NCI-H2029 (cell line): ENCODE measurements at regions not wholly inside any gene's neighbourhood (a gene's known extent, or its start where the extent isn't known, plus 50 kb on each side); places are given as distances from the start of the nearest gene placed in this dataset.

Experiments used
- DNase-seq: peaks from one replicate; lab custom pipeline; 2025; lab: John Stamatoyannopoulos, UW

DNA sequence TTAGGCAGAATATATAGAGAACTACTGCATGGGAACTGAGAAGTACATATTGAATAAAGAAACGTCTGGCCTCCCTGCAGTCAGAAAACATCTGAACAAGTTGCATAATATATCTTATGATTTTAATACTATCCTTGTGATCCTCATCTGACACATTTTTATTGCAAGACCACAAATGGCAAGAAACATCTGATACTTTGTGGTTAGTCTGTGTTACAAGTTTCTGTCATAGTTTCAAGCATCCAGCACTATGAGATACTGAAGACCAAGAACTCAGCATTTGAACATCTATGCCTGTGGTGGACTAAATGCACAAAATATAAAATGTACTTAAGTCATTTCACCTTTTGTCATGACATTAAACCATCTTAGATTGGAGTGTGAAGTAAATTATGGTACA is 1175.8 kb upstream of the MIR17HG start:
- DNase-seq: no peak

DNA sequence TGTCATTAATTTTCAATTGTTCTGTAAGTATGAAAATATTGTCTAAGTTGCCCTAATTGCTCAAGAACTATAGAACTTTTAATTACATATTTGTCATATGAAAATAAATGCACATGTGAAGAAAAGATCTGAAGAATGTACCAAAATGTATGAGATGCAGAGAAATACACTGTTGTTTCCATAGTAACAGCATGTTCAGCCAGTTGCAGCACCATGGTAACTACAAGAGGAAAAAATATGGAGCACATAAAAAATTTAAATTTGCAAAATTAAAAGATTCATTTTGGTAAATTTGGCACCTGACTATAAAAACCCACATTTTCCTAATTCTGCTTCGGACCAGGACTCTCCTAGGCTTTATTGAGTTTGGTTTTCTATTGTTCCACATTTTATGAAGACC is 1170.0 kb upstream of the MIR17HG start:
- DNase-seq: no peak

DNA sequence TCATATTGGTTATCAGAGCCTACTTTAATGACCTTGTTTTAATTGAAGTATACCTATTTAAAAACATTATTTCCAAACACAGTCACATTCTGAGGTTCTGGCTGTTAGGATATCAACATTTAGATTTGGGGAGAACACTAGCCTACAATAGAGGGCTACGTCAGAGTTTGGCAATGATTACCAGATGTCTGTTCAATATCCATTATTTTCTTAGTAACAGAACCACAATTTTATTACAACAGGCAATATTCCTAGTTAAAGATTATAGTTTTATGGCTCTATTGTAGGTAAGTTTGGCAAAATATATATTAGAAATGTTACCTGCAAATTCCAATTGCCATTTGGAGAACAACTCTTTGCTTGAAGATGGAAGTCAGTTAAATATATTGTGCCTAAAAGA is 1163.1 kb upstream of the MIR17HG start:
- DNase-seq: no peak

DNA sequence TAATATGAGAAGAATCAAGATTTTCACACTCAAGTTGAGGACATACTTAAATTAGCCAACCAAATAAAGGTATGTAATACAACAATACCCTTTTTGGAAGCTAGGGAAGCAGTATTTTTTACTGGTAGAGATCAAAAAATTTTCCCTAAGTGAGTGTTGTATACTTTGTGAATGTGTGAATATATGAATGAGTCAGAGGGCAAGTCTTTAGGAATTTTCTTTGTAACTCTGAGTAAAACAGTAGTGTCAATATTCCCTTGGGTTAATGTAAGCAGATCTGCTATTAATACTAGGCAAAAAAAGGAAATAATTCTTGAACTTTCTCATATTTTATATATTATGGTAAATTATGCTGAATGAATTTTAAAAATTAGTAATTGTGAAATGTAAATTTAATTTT is 1161.8 kb upstream of the MIR17HG start:
- no peak for DNase-seq

DNA sequence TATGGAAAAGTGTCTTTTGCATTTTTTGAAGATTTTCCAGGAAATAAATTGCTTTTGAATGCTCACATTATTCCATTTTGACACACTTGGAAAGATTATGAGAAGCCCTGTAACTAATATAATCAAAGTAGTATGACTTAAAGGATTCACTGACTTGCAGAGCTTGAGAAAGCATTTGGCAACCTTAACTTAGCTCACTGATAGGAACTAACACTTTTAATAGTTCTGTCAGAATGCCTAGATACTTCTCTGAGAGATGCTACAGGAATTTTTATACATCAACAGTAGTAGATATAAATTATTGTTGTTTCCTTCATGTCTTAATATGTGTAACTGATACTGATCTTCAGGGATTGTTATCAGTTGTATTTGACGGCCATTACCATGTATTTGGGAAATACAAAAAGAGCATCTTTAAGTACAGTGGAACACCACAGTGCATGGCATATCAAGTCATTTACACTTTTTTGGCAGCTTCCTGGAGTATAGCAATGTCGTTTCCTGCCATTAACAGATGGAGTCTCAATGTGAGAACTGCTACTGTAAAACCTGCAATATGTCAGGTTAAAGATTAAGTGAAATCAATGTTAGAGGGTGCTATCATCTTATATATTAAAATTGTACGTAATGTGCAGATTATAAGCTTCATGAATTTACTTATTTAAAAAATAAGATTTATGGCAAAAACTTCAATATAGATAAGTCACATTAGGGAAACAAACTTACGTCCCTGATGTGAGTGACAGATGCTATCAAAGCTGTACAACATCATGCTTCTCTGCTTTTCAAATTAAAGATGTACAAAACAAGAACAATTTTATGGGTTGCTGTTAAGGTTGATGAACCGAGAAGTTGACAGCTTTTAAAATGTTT is 1159.8 kb upstream of the MIR17HG start:
- no peak for DNase-seq

DNA sequence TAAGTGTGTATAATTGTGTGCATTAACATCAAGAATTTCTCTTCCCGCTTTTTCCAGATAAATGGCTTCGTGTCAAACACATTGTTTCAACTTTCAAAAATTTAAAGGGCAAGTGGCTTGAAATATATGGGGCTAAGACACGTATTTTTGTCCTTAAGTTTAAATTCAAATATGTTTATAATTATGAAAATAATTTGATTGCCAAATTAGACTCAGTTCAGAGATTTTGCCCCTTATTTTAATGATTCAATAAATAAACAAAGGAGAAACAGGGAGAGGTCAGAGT is 1159.2 kb upstream of the MIR17HG start:
- no peak for DNase-seq

DNA sequence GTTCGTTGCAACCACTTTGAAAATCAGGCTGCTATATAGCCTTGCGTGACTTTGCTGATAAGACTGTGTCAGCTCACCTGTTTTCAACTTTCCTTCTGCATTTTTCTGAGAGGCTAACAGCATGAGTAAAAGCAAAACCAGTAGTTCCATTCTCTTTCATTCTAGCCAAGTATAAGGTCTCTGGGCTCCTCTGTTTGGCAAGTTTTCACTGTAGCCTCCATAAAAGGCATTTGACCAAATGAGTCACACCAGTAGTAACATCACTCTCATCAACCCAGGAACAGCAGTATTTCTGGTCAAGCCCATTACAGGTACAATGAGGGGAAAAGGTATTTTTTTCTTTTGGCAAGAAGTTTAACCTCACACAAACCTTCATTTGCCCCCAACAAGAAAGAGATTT is 1149.8 kb upstream of the MIR17HG start:
- no peak for DNase-seq

DNA sequence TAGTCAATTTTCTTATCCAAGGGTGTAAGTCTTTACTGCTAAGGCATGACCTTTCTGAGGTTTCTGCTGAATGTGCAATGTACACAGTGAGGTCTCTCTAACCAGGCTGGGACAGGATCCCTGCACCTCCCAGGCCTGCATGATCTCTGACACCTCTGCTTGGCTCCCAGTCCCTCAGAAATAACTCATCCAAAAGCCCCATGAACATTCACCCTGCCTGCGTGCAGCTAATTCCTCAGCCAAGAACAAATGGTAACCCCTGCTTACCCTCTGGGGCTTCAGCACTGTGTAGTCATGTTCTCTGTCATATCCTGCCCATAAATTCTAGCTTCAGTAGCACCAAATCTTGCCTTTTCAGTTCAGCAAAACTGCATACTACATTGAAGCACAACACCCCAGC is 1146.3 kb upstream of the MIR17HG start:
- DNase-seq: no peak

DNA sequence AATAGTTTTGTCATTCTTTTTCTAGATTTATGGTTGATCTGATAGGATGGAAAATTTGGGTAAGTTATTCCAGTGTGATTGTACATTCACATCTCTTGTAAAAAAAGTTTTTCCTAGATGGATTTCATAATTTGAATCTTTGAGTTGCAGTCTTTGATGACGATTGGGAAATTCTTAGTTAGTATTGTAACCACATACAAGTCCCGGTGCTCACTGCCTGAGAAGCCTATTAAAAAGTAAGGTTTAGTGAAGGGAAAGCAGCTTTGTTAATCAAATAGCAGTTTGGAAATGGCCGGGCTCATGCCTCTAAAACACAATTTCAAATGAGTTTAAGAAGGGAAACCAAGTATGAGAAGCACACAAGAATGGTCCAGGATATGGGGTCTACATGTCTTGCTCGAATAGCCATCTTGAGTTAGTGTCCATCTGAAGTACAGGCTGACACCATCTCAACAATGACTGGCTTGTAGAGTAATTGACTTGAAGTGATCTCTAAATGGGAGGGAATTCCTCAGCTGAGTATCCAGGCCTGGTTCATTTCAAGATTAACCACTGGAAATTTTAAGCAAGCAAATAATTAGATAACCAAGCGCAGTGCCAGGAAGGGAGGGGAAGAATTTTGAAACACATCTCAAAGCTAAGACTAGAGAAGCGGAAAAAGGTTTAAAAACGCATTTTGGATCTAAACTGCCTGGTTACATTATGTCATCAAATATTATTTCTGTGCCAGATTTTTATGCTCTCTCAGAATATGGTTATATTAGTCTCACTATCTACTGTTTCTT is 1145.6 kb upstream of the MIR17HG start:
- no peak for DNase-seq

DNA sequence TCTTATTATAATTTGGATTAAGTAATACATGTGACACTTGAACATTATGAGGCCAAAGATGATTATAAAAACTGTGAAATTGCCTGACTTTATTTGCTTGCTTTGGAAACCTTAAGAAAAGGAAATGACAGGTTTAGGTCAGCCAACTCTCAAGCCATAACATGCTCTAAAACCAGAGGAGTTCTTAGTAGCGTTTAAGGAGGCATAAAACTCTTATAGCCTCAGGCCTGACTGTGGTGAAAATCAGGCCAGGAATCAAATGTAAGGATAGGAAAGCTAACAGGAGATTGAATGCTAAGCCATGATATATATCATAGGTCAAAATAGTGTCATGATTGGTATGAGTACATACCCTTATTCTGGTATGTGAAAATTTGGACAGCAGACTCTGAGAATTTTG is 1142.4 kb upstream of the MIR17HG start:
- no peak for DNase-seq

DNA sequence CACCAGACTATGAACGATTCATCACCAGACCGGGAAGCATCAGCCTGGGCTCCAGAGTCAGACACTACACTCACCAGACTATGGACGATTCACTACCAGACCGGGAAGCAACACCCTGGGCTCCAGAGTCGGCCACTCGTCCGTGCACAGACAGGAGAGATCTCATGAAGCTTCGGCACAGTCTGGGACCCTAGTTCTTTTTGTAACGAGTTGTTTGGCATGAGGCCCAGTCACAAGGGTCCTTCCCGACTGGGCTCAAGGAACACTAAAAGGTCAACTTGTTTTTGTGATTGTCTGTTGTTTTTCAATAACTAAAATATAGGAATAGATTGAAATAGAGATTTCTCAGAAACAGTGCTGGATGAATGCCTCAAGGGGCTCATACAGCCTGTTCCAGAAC is 1141.6 kb upstream of the MIR17HG start:
- DNase-seq: no peak

DNA sequence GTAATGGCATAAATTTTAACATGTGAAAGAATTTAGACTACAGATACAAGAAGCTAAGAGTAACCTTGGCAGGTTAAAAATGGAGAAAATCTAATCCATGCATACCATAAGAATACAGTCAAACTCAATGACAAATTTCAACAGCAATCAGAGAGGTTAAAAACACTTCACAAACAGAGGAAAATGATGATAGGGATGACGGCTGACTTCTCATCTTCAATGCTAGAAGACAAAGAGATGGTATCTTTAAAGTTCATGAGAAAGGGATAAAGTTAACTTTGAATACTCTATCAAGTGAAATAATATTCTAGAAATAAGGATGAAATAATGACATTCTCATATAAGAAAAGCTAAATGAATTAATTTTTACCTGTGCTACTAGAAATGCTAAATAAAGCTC is 1130.2 kb upstream of the MIR17HG start:
- no peak for DNase-seq

DNA sequence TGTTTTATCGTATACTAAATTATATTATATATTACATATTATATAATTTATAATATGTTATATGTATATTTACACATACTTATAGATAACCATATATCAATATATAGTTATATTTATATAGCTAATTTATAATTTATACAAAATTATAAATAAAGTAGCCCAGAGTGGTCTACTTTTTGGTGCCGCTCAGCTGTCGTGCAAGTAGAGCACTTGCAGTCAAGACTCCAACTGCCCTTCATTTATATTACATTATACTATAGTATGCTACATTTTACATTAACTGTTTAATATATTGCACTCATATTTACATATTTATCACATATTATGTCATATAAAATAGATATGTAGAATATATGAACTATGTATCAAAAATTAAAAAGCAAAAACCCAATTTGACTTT is 1124.7 kb upstream of the MIR17HG start:
- DNase-seq: no peak

DNA sequence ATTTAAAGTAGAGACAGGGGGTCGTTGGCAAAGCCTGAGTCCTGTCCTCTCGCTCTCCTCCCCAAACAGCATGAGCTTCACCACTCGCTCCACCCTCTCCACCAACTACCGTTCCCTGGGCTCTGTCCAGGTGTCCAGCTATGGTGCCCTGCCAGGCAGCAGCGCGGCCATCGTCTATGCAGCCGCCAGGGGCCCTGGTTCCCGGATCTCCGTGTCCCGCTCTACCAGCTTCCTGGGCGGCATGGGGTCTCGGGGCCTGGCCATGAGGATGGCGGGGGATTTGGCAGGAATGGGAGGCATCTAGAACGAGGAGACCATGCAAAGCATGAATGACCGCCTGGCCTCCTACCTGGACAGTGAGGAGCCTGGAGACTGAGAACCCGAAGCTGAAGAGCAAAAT is 1117.2 kb upstream of the MIR17HG start:
- DNase-seq: no peak

DNA sequence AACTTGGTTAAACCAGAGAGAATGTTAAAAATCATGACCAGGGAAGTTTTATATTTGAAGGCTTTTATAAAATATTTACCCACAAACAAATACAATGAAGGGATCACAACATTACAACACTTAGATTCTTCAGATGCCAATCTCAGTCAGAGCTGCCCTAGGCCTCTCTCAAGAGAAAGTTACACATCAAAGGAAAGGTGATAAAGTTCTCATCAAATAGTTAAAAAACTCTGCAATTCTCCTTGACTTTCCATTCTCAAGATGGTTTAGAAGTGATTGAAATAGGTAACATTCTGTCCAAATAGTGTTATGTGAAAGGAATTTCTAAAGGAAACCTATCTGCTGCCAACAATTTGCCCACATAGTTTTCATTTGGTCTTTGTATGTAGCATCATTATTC is 1115.2 kb upstream of the MIR17HG start:
- no peak for DNase-seq

DNA sequence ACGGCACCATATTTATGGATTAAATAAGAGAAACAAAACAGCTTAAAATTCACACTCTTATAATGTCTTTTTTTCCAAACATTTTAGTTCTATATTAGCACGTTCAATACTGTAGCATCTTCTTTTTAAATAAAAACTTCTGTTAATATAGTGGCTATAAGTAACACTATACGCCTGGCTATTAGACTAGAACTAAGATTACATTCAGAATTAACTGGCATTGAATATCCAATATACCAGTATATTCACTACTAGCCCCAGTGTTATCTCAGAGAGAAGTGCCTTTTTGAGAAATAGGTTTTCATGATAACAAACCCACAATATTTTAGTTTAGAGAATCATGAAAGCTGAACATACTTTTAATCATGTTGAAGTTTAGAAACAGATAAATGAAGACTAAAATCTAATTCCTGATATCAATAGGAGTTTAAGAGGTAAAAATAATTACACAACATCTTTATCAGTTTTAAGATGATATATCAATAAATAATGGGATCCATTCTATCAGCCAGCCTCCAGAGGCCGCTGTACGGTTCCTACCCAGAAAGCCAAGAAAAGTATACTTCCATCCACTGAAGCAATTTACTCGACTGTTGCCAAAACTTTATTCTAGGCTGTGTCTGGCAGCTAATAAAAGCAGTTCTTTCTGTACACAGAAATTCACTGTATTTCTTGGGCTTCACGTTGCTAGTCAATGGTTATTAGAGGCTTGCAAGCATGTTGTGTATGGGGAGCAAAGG is 1113.4 kb upstream of the MIR17HG start:
- DNase-seq: no peak

DNA sequence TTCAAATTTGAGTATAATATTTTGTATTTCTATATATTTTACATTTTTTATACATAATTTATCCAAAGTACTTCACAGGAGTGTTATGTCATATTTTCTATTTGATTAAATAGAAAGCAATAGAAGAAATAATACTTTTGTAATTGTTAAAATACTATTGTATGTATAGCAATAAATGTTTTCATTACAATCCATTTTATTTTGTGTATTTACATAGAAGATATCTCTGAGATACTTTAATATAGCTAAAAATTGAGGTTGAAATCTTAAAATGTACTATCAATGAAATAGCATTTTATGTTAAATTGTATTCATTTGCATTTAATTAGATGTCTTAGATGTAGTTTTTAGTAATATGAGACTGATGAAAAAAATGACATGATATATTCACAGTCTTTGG is 1109.6 kb upstream of the MIR17HG start:
- DNase-seq: no peak

DNA sequence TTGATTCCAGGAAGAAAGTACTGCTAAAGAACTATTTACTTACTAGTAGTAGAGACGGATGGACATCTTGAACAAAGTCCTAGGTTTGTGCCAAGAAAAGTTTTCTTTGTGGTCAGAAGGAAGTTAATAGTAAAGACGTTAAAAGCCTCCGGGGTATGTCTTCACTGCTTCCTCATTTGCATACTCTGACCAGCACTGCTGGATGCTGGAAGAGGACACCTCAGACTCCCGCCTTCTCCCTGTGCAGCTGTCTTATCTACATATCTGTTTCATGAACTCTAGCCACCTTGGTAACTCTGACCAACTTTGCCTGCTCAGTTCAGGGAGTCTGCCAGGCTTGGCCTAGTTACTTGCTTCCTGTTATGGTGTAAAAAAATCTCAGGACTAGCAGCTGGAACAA is 1109.1 kb upstream of the MIR17HG start:
- DNase-seq: no peak

DNA sequence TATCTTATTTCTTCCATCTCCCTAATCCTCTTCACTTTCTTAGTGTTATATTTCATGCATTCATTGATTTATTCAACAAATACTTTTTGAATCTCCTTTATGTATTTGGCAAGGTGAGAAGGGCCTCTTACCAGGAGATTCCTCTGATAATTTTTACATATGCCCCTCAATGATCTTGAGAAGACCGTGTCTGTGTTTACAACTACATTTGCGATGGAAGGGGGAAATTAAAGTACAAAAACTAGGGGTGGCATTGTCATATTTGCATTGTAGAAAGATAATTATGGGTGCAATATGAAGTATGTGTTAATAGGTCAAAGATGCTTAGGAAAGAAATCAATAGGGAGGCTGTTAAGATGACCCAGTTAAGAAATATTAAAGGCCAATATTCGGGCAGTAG is 1108.4 kb upstream of the MIR17HG start:
- no peak for DNase-seq

DNA sequence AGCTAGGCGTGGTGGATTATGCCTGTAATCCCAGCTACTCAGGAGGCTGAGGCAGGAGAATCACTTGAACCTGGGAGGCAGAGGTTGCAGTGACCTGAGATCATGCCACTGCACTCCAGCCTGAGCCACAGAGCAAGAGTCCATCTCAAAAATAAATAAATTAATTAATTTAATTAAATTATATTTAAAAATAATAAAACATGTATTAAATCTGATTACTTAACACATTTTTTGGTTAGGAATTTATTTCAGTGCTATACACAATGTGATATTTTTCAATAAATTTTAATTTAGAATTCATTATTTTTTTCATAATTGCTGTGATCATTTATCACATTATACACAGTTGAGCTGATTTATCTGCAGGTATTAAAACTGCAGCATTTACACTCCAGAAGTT is 1101.5 kb upstream of the MIR17HG start:
- no peak for DNase-seq

DNA sequence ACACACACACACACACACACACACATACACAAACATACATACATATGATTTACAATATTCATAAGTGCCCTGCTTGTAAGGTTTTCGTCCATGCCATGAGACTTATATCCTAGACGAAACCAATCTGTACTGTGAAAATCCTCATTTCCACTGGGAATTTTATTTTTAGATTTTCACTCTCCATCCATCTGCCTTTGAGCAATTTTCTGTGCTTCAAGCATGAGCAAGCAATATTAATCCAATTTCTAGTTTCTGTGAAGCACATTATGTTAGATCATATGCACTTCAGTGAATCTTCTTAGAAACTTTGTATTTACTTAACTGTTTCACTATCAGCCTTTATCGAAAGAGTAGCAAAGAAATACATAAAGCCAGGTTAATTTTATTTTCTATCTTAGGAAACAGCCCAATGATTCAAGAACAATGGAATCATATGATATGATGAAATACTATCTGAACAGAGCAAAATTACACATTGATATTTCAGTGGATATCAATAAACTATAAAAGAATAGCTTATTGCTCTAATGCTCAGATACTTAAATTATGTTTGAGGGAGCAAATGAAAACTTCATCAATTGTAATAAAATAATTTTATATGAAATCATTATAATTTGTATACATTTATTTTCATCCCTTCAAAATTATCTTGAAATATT is 1100.7 kb upstream of the MIR17HG start:
- no peak for DNase-seq

DNA sequence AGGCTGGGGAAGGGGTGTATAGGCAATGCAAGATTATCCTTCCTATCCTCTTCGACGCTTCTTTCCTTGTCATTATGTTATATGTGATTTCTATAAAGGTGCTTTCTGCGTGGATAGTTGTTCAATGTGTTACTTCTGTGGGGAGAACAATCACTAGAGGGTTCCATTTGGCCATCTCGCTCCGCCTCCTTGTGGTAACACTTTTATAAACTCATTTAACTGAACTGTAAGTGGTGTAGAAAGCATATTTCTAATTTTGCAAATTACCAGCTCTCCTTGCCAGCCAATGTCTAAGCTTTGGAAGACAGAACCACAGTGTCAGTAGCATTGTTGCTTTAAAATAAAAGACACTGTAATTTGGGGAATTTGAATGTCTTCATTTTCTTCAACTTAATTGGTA is 1093.7 kb upstream of the MIR17HG start:
- DNase-seq: no peak

DNA sequence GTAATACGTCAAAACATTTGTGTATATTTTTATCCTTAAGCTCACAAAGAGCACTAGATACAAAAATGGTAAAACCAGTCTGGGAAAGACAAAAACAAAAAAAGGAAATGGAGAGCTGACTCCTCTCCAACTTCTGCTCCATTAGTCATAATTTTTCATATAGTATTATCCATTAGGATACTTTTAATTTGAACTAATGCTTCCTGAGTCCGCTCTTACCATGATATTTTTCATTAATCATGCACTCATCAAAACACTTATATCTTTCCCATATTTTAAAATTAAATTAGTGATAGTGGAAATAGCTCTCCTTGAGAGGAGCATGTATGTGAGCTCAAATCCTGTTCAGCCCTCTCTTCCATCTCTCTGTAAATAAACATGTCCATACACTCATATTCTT is 1093.0 kb upstream of the MIR17HG start:
- DNase-seq: no peak
